Natural killer cell (primary cell): ENCODE measurements at regions not wholly inside any gene's neighbourhood (a gene's known extent, or its start where the extent isn't known, plus 50 kb on each side); places are given as distances from the start of the nearest gene placed in this dataset.

Experiments
- ATAC-seq, 3 donors: fragments of 150-1000 bp in 2 of 3; fragments of 200-7000 bp in 1 of 3; cut with Tn5 transposase; 1 replicate in 1 of 3; 2 replicates in 2 of 3; pipeline ENCODE4 v1.10.0; 2021; ENCODE audit warnings: mild to moderate bottlenecking in 2 of 3, moderate library complexity in 2 of 3
- DNase-seq, 2 donors: peaks; one replicate each; pipeline versions ENCODE4 v3.0.0 to v3.0.0-alpha.2; 2013 to 2021; ENCODE audit warnings: mixed read lengths in 1 of 2
- H3K27ac ChIP-seq: one replicate; pipeline ENCODE4 v1.5.1; 2013; ENCODE audit warnings: mild to moderate bottlenecking, low read length
- H3K27me3 ChIP-seq: one replicate; pipeline ENCODE4 v1.6.1; 2013; ENCODE audit warnings: low read length; ENCODE audit not compliant: control insufficient read depth, insufficient read depth
- H3K36me3 ChIP-seq: one replicate; pipeline ENCODE4 v1.6.1; 2013; ENCODE audit warnings: low read length; ENCODE audit not compliant: control insufficient read depth, insufficient read depth
- H3K4me1 ChIP-seq: one replicate; pipeline ENCODE4 v1.6.1; 2013; ENCODE audit warnings: low read length; ENCODE audit not compliant: control insufficient read depth, insufficient read depth
- H3K4me3 ChIP-seq: one replicate; pipeline ENCODE4 v1.5.1; 2013; ENCODE audit warnings: low read length
- H3K9me3 ChIP-seq: one replicate; pipeline ENCODE4 v1.6.1; 2013; ENCODE audit warnings: low read length; ENCODE audit not compliant: control insufficient read depth, insufficient read depth
- H3K27ac Mint-ChIP-seq, 2 donors: one replicate each; pipeline ENCODE4 v1.8.0; 2022; ENCODE audit warnings: mild to moderate bottlenecking in 2 of 2, mixed read lengths in 2 of 2, moderate library complexity in 1 of 2
- H3K27me3 Mint-ChIP-seq, 2 donors: one replicate each; pipeline ENCODE4 v1.8.0; 2022; ENCODE audit warnings: low read depth in 2 of 2, mixed read lengths in 2 of 2
- H3K36me3 Mint-ChIP-seq: one replicate; pipeline ENCODE4 v1.8.0; 2022; ENCODE audit warnings: mixed read lengths
- H3K4me1 Mint-ChIP-seq, 2 donors: one replicate each; pipeline ENCODE4 v1.8.0; 2022; ENCODE audit warnings: mixed read lengths in 2 of 2
- H3K4me3 Mint-ChIP-seq: one replicate; pipeline ENCODE4 v1.8.0; 2022; ENCODE audit warnings: mild to moderate bottlenecking, moderate library complexity, mixed read lengths
- H3K9me3 Mint-ChIP-seq, 2 donors: one replicate each; pipeline ENCODE4 v1.8.0; 2022; ENCODE audit warnings: mixed read lengths in 2 of 2
- WGBS: methylation state at CpG from one replicate; pipeline ENCODE4 v1.1.7; 2013; ENCODE audit warnings: missing lambda C conversion rate; ENCODE audit not compliant: insufficient coverage; 5-methylcytosine and 5-hydroxymethylcytosine counted together
- intact Hi-C: fragments of 100-400 bp; cut with micrococcal nuclease; formaldehyde crosslinking; loops from one replicate; pipeline ENCODE4 v1.14.2; 2022
- TF ChIP-seq, protein P1 (sequence below): fragments of 200-600 bp; IDR thresholded peaks from one replicate; pipeline ENCODE4 v1.8.0; 2022; ENCODE audit warnings: antibody characterized with exemption

DNA sequence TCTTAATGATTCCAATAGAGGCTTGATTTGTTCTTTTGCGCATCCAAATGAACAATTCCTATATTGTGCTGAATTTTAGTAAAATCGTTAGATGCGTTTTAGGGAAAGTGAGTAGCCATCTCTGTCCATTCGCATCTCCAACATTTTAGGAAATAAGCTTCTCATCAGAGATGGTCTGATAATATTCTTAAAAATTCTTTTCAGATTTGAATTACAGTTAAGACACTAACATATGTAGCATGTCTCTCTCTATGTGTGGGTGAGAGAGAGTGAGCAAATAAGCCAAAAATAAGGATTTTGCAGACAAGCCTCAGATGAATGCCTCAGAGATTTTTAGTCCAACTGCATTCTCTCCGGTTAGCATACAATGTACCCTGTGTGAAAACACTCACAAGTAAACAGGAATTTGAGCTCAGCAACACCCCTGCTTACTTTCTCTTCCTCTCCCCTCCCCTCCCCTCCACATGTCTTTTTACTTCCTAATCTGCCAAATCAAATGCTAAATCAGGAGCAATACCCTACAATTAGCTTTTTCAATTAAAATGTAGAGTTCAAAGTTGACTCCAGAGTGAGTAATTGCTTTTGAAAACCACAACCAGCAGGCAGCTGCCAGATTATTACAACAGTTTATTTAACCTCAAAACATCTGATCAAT lies 354.4 kb downstream of the CRPPA start:
- TF ChIP-seq, protein P1, sequence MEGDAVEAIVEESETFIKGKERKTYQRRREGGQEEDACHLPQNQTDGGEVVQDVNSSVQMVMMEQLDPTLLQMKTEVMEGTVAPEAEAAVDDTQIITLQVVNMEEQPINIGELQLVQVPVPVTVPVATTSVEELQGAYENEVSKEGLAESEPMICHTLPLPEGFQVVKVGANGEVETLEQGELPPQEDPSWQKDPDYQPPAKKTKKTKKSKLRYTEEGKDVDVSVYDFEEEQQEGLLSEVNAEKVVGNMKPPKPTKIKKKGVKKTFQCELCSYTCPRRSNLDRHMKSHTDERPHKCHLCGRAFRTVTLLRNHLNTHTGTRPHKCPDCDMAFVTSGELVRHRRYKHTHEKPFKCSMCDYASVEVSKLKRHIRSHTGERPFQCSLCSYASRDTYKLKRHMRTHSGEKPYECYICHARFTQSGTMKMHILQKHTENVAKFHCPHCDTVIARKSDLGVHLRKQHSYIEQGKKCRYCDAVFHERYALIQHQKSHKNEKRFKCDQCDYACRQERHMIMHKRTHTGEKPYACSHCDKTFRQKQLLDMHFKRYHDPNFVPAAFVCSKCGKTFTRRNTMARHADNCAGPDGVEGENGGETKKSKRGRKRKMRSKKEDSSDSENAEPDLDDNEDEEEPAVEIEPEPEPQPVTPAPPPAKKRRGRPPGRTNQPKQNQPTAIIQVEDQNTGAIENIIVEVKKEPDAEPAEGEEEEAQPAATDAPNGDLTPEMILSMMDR = no peak
- no peaks in the 10 kb centered on the region for H3K27me3 ChIP-seq
- H3K27ac ChIP-seq = no peak overlapping the region
- H3K27me3 Mint-ChIP-seq = peaks cover 0 to 3% of the 10 kb centered on the region in 2 donors
- no peak overlapping the region for H3K4me3 ChIP-seq
- 56% methylated on average over 3 of the region's 5 CpGs for WGBS
- no peak overlapping the region for H3K27ac Mint-ChIP-seq
- peaks cover 1% of the 10 kb centered on the region for H3K4me1 ChIP-seq
- no peaks in the 10 kb centered on the region for H3K36me3 Mint-ChIP-seq
- intact Hi-C loops = no loop called here
- ATAC-seq (no peak), DNase-seq (no peak)
- H3K9me3 ChIP-seq = no peaks in the 10 kb centered on the region
- no peaks in the 10 kb centered on the region for H3K36me3 ChIP-seq
- H3K4me3 Mint-ChIP-seq = no peak overlapping the region
- H3K4me1 Mint-ChIP-seq = peaks cover 7% of the 10 kb centered on the region in 2 donors
- no peaks in the 10 kb centered on the region for H3K9me3 Mint-ChIP-seq

DNA sequence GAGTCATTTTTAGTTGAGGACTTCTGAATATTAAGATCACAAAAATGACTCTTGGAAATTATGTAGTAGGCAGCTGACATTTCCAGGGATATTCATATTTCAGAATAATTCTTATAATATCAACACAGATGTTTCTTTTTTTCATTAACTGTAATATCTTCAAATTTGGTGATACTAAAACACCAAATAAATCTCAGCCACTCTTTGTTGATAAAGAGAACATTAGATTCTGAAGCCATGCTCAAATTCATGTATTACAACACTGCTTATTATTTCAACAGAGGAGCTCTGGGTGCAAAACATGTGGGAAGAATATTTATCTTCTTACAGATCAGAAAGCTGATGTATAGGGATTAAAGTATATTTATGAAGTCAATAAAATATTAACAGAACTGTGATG lies 355.4 kb downstream of the CRPPA start:
- H3K36me3 ChIP-seq = no peaks in the 10 kb centered on the region
- H3K4me1 Mint-ChIP-seq = peaks cover 13 to 17% of the 10 kb centered on the region in 2 donors
- H3K27ac Mint-ChIP-seq = no peak overlapping the region
- H3K4me1 ChIP-seq = peaks cover 4% of the 10 kb centered on the region
- ATAC-seq (no peak), DNase-seq (no peak)
- no peaks in the 10 kb centered on the region for H3K9me3 Mint-ChIP-seq
- H3K27ac ChIP-seq = no peak overlapping the region
- no peak overlapping the region for H3K4me3 ChIP-seq
- H3K36me3 Mint-ChIP-seq = no peaks in the 10 kb centered on the region
- peaks cover 0 to 3% of the 10 kb centered on the region in 2 donors for H3K27me3 Mint-ChIP-seq
- no peaks in the 10 kb centered on the region for H3K9me3 ChIP-seq
- H3K4me3 Mint-ChIP-seq = no peak overlapping the region
- intact Hi-C loops = no loop called here
- no peaks in the 10 kb centered on the region for H3K27me3 ChIP-seq
- TF ChIP-seq, protein P1 = no peak

DNA sequence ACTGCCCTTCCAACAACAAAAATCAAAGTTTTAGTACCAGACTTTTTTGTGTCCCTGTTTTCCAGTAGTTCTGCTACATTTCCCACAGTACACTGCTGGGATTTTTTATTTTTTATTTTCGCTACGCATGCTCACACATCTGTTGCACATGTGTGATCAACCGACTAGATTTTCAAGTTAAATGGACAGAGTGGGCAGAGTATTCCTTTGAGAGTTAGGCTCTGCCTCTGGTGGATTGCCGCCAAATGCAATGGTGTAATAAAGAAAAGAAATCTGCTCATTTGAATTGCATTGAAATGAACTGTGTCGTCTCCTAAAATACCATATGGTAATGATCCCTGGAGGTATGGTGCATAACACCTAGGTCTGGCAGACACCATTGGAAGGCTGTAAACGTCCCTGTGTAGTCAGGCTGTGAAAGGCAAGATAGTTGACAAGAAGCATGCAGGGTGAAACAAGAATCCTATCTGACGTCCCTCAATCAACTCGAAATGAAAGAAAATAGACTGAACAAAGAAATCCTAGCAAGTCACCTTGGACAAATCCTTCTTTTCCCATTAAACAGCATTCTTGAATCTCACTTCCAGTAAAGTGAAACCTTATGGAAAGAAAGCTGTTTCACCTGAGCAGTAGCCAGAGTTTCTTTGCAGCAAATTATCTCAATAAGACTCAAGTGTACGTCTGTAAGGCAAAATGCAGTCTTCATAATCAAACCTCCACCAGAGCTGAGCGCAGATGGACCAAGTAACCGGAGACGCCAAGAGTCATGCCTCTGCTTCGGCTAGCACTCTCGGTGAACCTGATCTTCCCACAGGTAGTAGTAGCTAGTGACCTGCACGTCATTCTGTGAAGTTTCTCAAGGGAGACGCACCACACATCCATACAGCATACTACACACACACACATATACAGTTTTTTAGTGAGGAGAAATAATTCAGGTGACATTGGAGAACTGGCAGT lies 357.3 kb downstream of the CRPPA start:
- H3K36me3 Mint-ChIP-seq = no peaks in the 10 kb centered on the region
- H3K27me3 Mint-ChIP-seq = no peaks in the 10 kb centered on the region
- no peak overlapping the region for H3K4me3 Mint-ChIP-seq
- intact Hi-C loops = no loop called here
- H3K9me3 Mint-ChIP-seq = no peaks in the 10 kb centered on the region
- no peaks in the 10 kb centered on the region for H3K27me3 ChIP-seq
- H3K27ac Mint-ChIP-seq = no peak overlapping the region
- no peak overlapping the region for H3K27ac ChIP-seq
- H3K36me3 ChIP-seq = no peaks in the 10 kb centered on the region
- DNase-seq (no peak), ATAC-seq (no peak)
- peaks cover 4% of the 10 kb centered on the region for H3K4me1 ChIP-seq
- no peak overlapping the region for H3K4me3 ChIP-seq
- H3K4me1 Mint-ChIP-seq = peaks cover 13 to 18% of the 10 kb centered on the region in 2 donors
- no peaks in the 10 kb centered on the region for H3K9me3 ChIP-seq
- WGBS = 89% methylated on average over 15 of the region's 16 CpGs
- TF ChIP-seq, protein P1 = no peak
